ENCODE measurements at regions not wholly inside any gene's neighbourhood (a gene's known extent, or its start where the extent isn't known, plus 50 kb on each side); places are given as distances from the start of the nearest gene placed in this dataset.

GRCh38 chr6:168226061-168226752 is 93.4 kb downstream of the DACT2 start:
- intact Hi-C loops (cut with DNase I), result no loop called here
- no peak overlapping the region for H3K27ac ChIP-seq
- H3K4me3 ChIP-seq, result no peak overlapping the region
- TF ChIP-seq, protein P1, sequence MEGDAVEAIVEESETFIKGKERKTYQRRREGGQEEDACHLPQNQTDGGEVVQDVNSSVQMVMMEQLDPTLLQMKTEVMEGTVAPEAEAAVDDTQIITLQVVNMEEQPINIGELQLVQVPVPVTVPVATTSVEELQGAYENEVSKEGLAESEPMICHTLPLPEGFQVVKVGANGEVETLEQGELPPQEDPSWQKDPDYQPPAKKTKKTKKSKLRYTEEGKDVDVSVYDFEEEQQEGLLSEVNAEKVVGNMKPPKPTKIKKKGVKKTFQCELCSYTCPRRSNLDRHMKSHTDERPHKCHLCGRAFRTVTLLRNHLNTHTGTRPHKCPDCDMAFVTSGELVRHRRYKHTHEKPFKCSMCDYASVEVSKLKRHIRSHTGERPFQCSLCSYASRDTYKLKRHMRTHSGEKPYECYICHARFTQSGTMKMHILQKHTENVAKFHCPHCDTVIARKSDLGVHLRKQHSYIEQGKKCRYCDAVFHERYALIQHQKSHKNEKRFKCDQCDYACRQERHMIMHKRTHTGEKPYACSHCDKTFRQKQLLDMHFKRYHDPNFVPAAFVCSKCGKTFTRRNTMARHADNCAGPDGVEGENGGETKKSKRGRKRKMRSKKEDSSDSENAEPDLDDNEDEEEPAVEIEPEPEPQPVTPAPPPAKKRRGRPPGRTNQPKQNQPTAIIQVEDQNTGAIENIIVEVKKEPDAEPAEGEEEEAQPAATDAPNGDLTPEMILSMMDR (IDR thresholded peaks at IDR 0.05), result no peak
- no peak for DNase-seq
- no peak for ATAC-seq
- H3K9me3 ChIP-seq, result no peaks in the 10 kb centered on the region
- H3K36me3 ChIP-seq (ENCODE audit: insufficient read depth in 1 of 2, low read depth in 1 of 2), result no peaks in the 10 kb centered on the region
- H3K4me1 ChIP-seq, result no peaks in the 10 kb centered on the region
- peaks cover 0 to 55% (median 11%) of the 10 kb centered on the region in 3 donors for H3K27me3 ChIP-seq (ENCODE audit: insufficient read depth in 3 of 3, low read length in 2 of 3)
- 44 to 51% (median 47%) methylated on average over 9 of the region's 9 CpGs for WGBS, 3 donors

DNA sequence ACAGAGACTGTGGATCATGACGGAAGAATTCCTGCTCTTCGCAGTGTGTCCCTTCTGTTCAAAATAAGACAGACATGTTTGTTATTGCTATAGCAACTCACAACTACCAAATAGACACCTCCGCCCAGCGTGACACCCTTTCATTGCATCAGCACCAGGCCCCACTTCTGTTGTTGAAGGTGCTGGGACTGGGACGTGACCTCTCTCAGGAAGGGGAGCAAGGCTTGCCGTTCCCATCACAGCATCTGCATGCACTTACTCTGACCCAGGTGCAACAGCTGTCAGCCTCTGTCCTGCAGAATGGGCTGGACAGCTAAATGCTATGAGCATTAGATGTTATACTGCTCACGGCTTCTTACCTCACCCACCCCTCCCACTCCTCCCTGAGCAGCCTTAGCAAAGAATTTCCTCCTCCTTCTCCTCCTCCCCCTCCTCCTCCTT is 94.1 kb downstream of the DACT2 start:
- ATAC-seq (no peak), DNase-seq (no peak)
- Histone ChIP-seq H3K9me3 (no peaks in the 10 kb centered on the region), H3K36me3 (ENCODE audit: insufficient read depth in 1 of 2, low read depth in 1 of 2) (no peaks in the 10 kb centered on the region), H3K27ac (no peak overlapping the region), H3K27me3 (ENCODE audit: insufficient read depth in 3 of 3, low read length in 2 of 3) (peaks cover 0 to 58% (median 6%) of the 10 kb centered on the region in 3 donors), H3K4me1 (no peaks in the 10 kb centered on the region), H3K4me3 (no peak overlapping the region)
- 47 to 62% (median 56%) methylated on average over 7 of the region's 7 CpGs for WGBS, 3 donors
- intact Hi-C loops (cut with DNase I), result no loop called here
- TF ChIP-seq, protein P1 (IDR thresholded peaks at IDR 0.05), result no peak

DNA sequence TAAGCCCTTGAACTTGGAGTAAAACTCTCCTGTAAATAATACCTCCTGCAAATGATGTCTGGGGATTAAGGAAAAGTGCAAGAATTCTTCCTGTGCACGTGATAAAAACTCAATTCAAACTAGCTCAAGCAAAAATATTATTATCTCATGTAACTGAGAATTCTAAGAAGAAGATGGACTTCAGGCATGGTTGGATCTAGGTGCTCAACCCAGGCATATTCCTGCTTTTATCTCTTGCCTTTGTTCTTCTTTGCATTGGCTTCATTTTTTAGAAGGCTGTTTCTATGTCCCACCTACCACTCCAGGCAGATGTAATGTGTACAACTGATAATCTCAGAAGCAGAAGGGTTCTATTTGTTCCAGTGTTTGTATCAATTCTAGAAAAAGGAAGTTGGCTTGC is 95.8 kb downstream of the DACT2 start:
- WGBS, 3 donors, result 77 to 92% (median 81%) methylated on average over 1 of the region's 1 CpG
- ATAC-seq (no peak), DNase-seq (no peak)
- TF ChIP-seq, protein P1 (IDR thresholded peaks at IDR 0.05), result no peak
- peaks cover 0 to 50% (median 5%) of the 10 kb centered on the region in 3 donors for H3K27me3 ChIP-seq (ENCODE audit: insufficient read depth in 3 of 3, low read length in 2 of 3)
- intact Hi-C loops (cut with DNase I), result no loop called here
- H3K27ac ChIP-seq, result no peak overlapping the region
- H3K4me3 ChIP-seq, result no peak overlapping the region
- no peaks in the 10 kb centered on the region for H3K36me3 ChIP-seq (ENCODE audit: insufficient read depth in 1 of 2, low read depth in 1 of 2)
- no peaks in the 10 kb centered on the region for H3K9me3 ChIP-seq
- no peaks in the 10 kb centered on the region for H3K4me1 ChIP-seq

DNA sequence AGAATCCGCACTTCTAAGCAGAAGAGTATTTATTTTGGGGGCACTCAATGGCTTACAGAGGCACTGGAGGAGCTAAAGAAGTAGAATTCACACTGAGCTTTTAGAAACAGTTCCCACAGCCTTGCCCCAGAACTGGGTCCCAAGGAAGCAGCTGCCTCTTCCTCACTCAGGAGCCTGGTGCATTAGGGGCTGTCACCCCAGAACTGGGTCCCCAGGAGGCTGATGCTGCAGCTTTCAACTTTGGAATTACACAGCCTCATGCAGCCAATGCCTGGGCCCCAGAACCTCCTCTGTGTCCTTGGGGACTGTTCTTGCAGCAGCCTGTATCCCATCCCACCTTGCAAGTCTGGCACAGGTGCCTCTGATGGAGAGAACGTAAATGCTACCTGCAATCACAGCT is 96.4 kb downstream of the DACT2 start:
- H3K36me3 ChIP-seq (ENCODE audit: insufficient read depth in 1 of 2, low read depth in 1 of 2), result no peaks in the 10 kb centered on the region
- H3K4me3 ChIP-seq, result no peak overlapping the region
- TF ChIP-seq, protein P1 (IDR thresholded peaks at IDR 0.05), result no peak
- H3K9me3 ChIP-seq, result no peaks in the 10 kb centered on the region
- WGBS, 3 donors, result 96 to 97% (median 97%) methylated on average over 2 of the region's 2 CpGs
- no peak overlapping the region for H3K27ac ChIP-seq
- ATAC-seq (no peak), DNase-seq (no peak)
- peaks cover 0 to 44% (median 5%) of the 10 kb centered on the region in 3 donors for H3K27me3 ChIP-seq (ENCODE audit: insufficient read depth in 3 of 3, low read length in 2 of 3)
- intact Hi-C loops (cut with DNase I), result no loop called here
- no peaks in the 10 kb centered on the region for H3K4me1 ChIP-seq
